Stimulated activated CD4-positive, alpha-beta T cell treated with anti-CD3 and anti-CD28 coated beads, Interleukin-12 subunit alpha, Interleukin-12 subunit beta, amount 100 ng/mL, for 4 hours (primary cell): ENCODE measurements at regions not wholly inside any gene's neighbourhood (a gene's known extent, or its start where the extent isn't known, plus 50 kb on each side); places are given as distances from the start of the nearest gene placed in this dataset.
A peak's percentile ranks its signal among the peaks of the same experiment; 100 is the strongest.

Source experiments
- DNase-seq: peaks from one replicate; pipeline ENCODE4 v3.0.0-alpha.2; 2020

DNA sequence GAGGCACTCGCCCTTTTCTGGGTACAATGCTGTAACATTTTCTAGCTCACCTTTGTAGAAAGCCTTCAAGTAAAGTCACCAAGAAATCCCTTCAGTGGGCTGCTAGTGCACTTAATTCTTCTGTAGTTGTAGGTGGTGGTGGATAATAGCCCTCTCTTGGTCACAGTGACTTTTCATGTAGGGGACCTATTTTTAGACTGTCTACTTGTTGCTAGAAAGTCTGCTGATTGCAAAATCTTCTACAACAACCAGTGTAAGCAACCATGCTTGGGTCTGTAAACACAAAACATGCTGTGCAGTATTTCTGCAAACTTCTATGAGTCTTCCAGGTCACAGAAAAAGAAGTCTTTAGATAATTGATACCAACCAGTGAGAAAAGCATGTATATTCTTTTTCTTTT lies 55.6 kb downstream of the PBDC1 start:
- no peak for DNase-seq

DNA sequence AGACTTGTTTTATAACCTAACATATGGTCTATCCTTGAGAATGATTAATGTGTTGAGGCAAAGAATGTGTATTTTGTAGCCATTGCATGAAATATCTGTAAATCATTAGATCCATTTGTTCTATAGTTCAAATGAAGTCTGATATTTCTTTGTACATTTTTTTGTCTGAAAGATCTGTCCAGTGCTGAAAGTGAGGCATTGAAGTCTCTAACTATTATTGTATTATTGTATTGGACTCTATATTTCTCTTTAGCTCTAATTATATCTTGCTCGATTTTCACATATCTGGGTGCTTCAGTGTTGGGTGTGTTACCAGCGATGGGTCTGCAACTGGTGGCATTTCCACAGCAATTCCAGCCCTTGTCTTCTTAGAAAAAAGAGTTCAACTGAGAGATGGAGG lies 76.0 kb downstream of the PBDC1 start:
- DNase-seq: no peak

DNA sequence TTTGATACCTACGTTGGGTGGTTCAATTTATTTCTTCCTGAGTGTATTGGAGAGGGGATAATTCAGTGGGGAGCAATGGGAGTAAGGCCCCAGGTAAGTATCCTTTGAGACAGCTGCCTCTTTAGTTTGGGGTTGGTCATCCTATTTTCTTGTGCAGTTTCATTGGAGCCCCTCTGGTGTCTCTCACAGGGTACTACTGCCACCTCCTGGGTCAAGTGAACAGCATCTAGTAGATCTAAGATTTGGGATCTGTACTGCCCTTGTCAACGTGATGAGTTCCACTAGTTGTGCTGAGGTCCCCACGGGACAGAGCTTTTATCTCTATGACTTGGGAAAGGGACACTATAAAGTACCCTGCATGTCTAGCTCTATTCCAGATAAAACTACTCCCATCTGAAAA lies 80.6 kb downstream of the PBDC1 start:
- peak; percentile 6 for DNase-seq

DNA sequence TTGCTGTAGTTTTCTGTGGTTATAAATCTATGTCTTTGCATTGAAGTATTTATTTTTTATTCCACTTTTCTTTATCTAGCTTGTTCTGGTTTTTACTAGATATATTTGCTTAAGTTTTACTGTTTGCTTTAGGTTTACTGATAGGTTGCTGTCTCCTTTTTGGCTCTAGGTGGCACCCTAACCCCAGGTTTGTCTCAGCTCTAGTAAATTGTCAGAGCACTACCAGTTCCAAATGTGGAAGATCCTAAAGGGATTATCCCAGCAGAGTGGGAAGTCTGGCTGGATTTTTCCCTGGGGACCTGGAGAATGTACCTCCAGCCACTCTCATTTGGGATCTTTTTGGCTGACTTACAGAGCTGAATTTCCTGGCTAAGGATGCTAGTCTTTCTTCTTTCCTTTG lies 106.1 kb downstream of the PBDC1 start:
- DNase-seq: peak; percentile 19
